ENCODE measurements at regions not wholly inside any gene's neighbourhood (a gene's known extent, or its start where the extent isn't known, plus 50 kb on each side); places are given as distances from the start of the nearest gene placed in this dataset.

DNA sequence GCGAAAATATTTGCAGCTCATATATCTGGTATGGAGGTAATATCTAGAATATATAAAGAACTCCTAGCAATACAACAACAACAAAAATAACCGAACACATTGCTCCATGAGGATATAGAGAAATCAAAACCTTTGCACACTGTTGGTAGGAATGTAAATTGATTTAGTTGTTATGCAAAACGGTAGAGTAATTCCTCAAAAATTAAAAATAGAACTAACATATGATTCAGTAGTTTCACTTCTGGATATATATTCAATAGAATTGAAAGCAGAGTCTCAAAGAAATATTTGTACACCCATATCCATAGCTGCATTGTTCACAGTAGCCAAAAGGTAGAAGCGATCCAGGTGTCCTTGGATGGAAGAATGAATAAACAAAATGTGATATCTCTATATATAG is 203.0 kb upstream of the CNKSR2 start:
- TF ChIP-seq POLR2A (IDR thresholded peaks at IDR 0.05) = no peak
- TF ChIP-seq CTCF (IDR thresholded peaks at IDR 0.05) = no peak

Data from ovary (tissue), 3 donors.